ENCODE measurements at regions not wholly inside any gene's neighbourhood (a gene's known extent, or its start where the extent isn't known, plus 50 kb on each side); places are given as distances from the start of the nearest gene placed in this dataset.

- TF ChIP-seq RFX1 (IDR thresholded peaks at IDR 0.05) (no peak), CBX5 (IDR thresholded peaks at IDR 0.05; ENCODE audit: borderline replicate concordance, low read depth) (no peak), TCF7 (IDR thresholded peaks at IDR 0.05; ENCODE audit: borderline replicate concordance) (no peak), KLF1 (tag; IDR thresholded peaks at IDR 0.05) (no peak), HCFC1 (IDR thresholded peaks at IDR 0.05; ENCODE audit: low read depth, low read length) (no peak), PRPF4 (IDR thresholded peaks at IDR 0.05; ENCODE audit: insufficient read depth, low read depth, low read length, poor library complexity, severe bottlenecking) (no peak), RBM15 (IDR thresholded peaks at IDR 0.05; ENCODE audit: insufficient read depth, low read length) (no peak)
Measured at GRCh38 chr2:82001614-82002013, 1697.1 kb upstream of the LRRTM1 start.
